ENCODE measurements at regions not wholly inside any gene's neighbourhood (a gene's known extent, or its start where the extent isn't known, plus 50 kb on each side); places are given as distances from the start of the nearest gene placed in this dataset.

DNA sequence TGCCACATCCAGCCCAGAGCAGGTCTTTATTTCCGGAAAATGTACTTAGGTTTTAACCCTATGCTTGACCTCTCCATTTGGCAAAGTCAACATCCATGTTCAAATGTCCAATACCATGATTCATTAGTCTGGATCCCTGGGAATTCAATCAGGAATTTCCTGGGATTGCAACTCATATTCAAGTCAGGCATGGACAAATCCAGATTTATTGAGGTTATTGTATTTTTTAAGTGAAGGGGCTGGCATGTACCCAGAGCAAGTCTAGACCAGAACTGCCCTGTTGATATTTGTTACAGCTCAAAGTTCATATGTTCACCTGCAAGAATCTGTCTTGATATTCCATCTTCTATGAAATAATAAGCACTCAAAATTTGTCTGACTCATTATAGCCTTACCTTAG, 521.1 kb downstream of the ADGRL2 start:
- peak; percentile 63 for DNase-seq

DNA sequence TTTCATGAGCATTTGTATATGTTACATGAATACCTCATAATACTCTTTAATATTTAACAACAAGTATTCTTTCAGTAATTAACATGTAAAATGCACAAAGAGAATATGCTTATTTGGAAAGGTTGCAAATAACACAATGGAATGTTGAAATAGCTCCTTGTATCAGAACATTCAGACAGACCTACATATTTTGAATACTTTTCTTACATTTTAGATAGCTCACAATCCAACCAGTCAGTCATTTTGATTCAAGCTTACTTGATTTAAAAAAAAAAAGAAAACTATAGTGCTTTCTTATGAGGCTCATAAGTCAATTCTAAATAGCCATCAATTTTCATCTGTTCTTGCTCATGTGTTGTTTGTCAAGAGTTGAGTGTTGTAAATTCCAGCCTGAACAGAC, 518.8 kb downstream of the ADGRL2 start:
- no peak for DNase-seq

DNA sequence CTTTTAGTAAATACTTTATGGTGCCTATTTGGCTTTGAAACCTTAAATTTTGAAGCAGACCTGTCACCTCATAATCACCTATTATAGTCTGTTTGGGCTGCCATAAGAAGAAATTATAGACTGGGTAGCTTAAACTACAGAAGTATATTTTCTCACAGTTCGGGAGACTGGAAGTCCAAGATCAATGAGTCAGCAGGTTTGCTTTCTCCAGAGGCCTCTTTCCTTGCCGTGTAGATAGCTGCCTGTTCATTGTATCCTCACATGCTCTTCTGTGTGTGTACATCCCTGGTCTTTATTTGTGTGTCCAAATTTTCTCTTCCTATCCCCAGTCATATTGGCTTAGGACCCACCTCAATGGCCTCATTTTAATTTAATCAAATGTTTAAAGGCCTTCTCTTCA, 518.2 kb downstream of the ADGRL2 start:
- DNase-seq: peak; percentile 3

DNA sequence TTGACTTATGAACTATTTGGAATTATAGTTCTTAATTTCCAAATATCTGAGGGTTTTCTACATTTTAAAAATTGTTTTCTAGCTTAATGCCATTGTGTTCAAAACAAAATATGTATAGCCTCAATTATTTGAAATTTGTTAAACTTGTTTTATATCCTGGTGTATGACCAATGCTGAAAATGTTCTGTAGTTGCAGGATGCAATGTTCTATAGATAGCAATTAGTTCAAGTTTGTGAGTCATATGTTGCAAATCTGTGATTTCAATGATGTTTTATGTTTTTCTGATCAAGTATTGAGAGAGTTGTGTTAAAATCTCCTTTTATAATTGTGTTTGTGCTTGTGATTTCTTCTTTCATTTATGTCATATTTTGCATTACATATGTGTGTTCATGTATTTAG, 517.5 kb downstream of the ADGRL2 start:
- DNase-seq: no peak

DNA sequence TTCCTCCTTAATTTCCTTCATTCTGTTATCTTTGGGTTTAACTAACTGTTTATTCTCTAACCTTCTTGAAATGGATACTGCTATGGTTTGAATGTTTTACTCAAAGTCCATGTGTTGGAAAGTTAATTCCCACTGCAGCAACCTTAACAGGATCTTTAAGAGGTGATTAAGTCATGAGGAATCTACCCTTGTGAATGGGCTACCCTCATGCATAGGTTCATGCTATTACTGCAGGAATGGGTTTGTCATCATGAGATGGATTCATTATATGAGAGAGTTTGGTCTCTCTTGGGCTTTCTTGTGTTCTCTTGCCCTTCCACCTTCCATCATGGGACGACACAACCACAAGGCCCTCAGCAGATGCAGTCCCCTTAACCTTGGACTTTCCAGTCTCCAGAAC, 516.9 kb downstream of the ADGRL2 start:
- DNase-seq: peak; percentile 51

DNA sequence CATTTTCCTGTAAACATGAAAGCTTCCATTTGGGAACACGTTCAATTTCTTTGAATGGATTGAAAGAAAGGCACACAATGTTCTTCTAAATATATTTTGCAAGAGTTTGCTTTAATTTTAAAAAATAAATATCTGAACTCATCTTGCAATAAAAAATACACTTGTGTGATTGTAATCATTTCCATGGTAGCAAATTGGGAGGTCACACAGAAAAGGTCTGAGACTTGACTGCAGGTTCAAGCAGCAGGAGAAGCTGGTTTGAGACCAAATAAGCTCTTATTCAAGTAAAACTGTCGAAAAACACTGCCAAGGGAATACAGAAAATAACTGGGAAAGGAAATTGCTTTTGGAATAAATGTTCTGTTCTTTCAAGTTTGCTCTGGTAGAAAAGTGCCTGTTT, 498.9 kb downstream of the ADGRL2 start:
- DNase-seq: no peak

DNA sequence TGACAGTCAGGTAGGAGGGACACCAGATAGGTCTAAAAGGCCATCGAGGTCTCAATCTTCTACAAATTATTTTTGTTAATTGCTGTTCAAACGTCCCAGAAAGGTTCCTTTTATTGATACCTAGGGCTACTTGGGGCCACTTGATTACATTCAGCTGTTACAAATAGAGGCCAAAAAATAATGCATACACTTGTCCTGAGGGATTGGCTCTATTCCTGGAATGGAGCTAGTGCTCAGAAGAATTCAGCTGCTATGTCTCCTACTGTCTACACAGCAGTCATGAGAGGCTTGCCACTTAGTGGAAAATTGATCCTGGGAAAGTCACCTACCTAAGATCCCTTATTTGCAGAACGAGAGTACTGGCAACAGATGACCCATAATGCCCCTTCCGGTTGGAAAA, 498.3 kb downstream of the ADGRL2 start:
- DNase-seq: no peak

DNA sequence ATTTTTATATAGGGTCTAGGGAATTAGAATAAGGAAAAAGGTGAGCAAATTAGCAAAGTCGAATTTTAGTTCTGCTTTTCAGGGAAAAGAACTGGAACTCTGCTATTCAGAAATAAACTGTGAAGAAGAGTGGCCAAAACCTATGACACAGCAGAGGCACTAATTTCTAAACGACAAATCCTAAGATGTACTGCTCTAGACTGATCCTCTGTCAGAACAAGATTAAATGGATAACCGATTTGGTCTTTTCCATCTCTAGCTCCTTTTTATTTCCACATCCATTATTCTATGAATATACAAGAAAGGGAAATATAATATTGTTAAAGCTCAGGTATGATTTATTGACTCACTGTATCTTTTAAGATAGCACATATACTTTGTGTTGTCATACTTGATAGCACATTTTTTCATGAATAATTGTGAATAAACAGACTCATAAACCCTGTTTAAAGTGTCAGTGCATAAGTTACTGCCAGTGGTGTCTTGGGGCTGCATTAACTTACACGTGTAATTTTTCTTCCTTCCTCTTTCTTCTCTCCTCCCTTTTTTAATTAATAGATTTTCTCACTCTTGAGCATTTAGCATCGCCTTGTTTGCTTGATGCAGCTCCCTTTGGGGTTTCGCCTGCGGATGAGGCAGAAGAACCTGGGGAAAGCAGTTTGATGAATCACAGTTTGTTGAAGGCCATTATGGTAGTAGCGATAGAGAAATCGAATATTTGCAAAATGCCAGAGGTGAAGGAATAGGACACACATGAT, 496.6 kb downstream of the ADGRL2 start:
- DNase-seq: no peak

DNA sequence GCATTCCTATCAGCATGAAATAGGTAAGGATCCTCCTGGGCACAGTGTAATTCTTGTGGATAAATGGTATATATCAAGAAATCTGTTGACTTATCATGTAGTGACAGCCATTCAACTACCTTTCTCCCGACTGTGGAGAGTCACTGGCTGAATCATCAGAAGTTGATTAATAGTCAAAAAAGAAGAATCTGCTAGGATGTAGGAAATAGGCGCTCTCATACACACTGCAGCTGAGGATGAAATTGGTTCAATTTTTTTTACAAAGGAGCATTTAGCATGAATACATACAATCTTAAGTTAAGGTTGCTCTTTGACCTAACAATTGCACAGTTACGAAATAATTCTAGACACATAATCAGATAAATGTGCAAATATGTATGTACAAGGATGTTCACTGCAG, 486.8 kb downstream of the ADGRL2 start:
- no peak for DNase-seq

DNA sequence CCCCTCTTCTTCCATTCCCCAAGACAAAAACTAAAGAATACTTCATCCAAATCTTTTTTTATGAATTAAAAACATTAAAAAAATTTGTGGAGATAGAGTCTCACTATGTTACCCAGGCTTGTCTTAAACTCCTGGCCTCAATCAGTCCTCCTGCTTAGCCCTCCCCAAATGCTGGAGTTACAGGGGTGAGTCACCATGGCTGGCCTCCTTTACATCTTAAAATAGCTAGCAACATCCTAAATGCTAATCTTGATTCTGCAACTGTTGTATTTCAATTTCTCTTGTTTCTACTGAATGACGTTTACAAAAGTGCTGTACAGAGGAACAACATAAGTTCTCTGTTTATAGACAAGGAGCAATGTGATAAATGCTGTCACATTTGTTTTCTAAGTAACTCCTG, 483.5 kb downstream of the ADGRL2 start:
- no peak for DNase-seq

DNA sequence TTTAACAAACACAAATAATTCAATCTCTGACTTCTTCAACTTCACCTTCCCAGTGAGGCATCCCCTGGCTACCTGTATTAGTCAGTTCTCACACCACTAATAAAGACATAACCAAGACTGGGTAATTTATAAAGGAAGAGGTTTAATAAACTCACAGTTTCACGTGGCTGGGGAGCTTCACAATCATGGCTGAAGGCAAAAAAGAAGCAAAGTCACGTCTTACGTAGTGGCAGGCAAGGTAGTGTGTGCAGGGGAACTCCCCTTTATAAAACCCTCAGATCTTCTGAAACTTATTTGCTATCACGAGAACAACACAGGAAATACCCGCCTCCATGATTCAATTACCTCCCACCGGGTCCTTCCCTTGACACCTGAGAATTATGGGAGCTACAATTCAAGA, 478.5 kb downstream of the ADGRL2 start:
- DNase-seq: no peak

DNA sequence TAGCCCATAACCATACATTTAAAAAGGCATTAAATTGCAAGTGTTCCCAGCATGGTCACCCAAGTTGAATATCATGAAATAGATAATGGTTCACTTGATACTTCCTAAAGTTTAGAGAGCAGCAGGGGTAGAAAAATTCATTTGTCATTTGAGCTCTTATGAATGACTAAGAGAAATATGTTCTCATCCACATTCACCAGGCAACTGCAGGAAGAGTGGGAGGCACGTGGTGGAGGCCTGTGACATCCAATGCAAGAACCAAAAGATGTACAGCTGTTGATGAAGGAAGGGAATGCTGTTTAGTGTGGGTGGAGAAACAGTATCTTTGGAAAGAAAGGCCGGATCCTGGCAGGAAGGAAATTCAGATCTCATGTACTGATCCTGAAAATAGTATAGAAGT, 473.1 kb downstream of the ADGRL2 start:
- peak; percentile 27 for DNase-seq

DNA sequence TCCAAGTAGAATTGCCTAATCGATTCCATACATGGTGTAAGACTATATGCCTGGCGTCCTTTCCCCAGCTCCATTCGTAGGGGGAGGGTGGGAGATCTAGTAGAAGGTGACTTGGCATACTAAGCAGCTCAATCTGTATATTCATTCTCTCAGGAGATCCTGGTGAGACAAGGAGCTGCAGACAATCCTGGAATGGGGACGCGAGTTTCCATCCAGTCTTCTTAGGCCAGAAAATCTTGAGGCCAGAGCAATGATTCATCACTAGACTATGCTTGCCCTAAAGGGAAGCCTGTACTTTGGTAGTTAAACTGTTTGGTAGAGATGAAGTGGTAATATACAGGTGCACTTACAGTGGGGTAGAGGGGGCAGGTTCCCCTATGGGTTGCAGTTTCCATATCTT, 468.7 kb downstream of the ADGRL2 start:
- no peak for DNase-seq

DNA sequence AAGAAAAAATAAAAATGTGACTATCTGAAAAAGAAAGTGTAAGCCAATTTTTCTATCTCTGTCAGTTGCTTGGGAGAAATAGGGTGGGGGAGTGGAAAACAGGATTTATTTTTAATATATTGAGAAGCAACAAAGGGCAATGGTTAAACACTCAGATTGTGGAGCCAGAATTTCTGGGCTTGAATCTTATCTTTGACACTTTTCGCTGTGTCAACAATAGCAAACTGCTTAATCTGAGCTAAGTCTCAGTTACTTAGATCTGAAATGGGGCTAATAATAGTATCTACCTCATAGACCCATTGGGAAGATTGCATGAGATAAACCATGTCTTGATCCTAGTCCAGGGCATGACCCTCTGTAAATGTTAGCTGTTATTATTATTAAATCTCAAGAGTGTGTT, 468.1 kb downstream of the ADGRL2 start:
- no peak for DNase-seq

DNA sequence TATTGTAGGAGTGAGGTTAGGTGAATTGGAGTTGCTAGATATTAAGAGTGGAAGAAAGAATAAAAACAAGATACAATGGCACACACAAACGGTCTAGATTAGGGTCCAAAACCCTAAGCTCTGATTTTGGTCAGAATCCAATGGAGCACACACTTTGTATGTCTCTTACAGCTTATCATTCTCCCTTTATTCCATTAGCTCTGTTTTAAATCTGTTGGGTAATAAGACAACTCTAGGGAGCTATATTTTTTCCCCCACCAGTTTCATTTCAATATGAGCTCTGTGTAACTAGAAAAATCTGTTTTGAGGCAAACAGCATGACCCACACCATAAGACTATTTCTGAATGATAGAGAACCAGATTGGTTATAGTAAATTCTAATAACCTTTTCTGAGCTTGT, 465.6 kb downstream of the ADGRL2 start:
- DNase-seq: no peak

DNA sequence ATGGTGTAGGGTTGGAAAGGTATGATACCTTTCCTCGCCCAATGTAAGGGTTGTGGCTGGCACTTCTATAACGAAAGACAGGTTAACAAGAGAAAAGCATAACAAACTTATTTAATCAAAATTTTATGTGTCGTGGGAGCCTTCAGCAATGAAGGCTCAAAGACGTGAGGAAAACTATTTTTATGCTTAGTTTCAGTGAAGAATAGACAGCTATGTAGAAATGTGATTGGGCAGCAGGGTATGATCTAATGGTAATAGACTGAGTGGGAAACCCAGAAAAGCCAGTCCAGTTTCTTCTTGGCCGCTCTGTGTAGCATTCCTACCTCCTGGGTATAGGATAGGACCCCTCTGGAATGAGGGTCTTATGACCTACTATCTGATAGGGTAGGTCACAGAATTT, 464.7 kb downstream of the ADGRL2 start:
- no peak for DNase-seq

DNA sequence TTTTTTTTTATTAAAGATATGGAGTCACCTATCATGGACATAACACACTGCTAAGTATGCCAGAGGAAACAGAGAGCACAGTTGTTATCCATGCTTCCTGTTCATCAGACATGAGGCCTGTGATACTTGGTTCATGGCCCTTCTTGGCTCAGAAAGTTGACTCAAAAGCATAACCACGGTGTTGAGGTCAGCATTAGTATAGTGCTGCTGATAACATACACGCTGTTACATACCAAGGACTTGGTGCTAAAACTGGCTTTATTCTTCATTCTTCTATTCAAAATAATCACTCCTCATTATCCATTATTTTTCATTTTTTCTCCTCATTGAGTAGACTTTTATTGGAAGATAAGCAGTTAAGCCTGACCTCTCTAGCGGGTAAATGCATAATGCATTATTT, 464.1 kb downstream of the ADGRL2 start:
- no peak for DNase-seq

DNA sequence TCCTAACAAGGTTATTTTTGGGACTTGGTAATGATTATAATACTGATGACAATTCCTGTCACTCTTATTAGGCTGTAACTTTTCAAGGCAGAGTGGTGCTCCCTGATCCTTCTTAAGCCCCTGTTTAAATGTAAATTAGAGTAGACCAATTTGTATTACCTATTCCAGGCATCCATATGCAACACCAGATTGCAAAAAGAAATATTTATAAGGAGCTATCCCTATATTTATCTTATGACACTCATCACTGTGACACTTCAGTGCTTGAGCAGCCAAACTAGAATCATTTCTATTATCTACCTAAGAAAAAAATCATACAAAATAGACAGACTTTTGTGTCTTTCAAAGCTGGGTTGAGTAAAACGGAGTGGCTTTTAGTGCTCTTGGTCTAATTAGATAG, 462.7 kb downstream of the ADGRL2 start:
- DNase-seq: no peak

DNA sequence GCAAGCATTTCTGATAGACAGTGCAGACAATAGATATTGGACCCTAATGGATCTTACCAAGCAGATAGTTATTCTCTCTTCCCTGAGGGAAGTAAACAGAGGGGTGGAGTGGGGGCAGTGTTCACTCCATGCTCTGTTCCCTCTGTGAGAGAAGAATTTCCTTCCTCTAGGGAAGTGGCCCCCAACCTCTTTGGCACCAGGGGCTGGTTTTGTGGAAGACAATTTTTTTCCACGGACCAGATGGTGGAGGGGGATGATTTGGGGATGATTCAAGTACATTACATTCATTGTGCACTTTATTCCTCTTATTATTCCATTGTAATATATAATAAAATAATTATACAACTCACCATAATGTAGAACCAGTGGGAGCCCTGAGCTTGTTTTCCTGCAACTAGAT, 459.9 kb downstream of the ADGRL2 start:
- DNase-seq: peak; percentile 19

DNA sequence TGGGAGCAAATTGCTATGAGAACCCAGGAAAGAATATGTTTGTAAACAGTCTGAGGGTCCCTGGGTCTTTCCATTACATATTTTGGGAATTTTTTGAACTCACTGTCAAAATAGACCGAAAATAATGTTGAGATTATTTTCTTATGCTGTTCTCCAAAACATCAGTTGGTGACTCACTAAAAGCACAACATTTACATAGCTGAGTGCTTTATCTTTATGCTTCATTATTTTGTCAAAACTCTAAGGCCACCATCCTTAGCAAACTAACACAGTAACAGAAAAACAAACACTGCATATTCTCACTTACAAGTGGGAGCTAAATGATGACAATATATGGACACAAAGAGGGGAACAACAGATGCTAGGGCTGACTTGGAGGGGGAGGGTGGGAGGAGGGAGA, 459.3 kb downstream of the ADGRL2 start:
- peak; percentile 5 for DNase-seq

DNA sequence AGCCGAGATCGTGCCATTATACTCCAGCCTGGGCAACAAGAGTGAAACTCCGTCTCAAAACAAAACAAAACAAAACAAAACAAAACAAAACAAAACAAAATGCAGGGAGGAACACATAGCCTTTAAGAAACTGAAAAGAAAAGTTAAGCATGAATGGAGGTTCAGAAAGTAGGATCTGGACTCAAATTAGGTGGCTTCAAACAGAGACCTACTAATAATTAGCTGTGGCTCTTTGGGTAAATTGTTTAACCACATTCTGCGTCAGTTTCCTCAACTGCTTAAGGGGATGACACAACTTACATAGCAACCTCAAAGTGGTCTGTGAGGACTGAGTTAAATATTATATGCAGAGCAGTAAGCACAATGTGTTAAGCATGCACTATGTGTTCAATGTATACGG, 458.2 kb downstream of the ADGRL2 start:
- DNase-seq: no peak

DNA sequence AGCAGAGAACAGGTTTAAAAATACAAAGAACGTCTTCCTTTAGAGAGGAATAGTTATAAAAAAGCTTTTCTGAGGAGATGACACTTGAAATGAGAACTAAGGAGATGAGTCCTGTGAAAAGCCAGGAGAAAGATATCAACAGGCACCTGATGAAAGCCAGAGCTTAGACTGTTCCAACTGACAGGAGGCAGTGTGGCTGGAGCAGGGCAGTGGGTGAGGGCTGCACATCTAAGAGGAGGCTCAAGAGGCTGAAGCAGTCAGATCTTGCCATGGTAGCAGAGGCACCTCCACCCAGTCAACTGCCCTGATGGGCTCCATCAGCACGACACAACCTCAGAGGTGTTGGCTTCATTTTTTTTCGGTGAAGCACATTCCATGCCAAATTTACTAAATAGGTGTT, 445.3 kb downstream of the ADGRL2 start:
- DNase-seq: no peak

DNA sequence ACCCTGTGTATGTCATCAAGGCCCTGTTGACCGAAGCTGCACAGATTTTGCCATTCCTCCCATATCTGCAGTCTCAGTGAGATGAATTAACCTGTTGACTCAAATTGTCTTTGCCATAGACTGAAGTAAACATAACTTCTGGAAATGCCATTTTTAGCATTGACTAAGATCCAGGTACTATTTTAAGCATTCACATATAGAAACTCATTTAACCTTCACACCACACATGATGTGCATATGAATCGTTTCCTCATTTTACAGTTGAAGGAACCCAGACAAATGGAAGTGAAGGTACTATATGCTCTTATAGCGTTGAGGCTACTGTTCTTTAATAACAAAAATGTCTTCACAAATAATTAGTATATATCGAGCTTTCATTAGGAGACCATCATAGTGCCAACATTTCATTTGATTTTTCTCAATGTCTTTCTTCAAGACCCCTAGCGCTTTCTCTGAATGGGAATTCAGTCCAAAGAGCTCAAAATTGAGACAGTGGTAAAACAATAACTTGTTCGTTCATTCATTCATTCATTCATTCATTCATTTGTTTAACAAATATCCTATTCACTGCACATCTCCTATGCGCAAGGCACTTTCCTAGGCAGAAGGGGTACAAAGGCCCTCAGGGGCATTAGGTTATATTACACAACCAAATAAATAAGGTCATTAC, 444.7 kb downstream of the ADGRL2 start:
- DNase-seq: no peak

DNA sequence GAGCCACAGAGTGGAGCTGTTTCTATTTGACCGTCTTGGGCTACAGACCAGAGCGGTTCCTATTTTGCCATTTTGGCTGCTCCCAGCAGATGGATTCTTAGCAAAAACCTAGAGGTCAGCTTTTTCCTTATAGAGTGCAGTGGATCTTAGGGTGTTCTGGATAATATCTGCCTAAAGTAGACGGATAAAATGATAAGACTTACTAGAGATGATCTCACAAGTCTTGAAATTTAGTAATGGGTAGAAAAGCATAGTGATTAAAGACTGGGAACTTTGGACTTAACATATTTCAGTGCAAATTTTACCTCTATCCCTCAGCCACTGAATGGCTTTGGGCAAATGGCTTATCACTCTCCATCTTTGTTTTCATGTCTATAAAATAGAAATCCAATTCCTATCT, 439.8 kb downstream of the ADGRL2 start:
- DNase-seq: no peak

DNA sequence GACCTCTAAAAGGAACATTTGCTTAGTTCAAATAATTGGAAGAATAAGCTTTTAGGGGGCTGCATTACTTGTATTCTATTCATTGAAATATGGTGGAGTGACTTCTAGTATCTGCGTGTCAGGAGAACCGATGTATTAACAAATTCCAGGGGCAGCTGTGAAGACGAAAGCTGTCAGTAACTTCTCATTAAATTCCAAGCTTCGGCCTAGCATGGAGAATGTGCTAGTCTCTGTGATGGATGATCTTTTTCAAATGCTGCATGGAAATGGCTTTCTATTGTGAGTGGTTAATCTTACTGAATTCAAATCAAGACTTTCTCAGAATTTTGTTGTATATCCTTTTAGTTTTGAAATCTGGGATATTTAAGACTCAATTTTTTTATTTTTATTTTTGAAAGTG, 429.9 kb downstream of the ADGRL2 start:
- no peak for DNase-seq
